G401 (cell line): ENCODE measurements at regions not wholly inside any gene's neighbourhood (a gene's known extent, or its start where the extent isn't known, plus 50 kb on each side); places are given as distances from the start of the nearest gene placed in this dataset.
"Not testable (repeated sequence)": the region's sequence is repeated elsewhere in the genome, so short reads cannot be mapped to it uniquely, and the experiment has no call there.

Experiments
- DNase-seq: peaks from one replicate; pipeline ENCODE4 v3.0.0-alpha.2; 2015; ENCODE audit warnings: low spot score
- in situ Hi-C: cut with HindIII; loops from 2 replicates; pipeline ENCODE4 v1.10.0; 2016; ENCODE audit warnings: low sequenced_read_pairs, mixed read lengths

- in situ Hi-C loops, result no loop called here
- no peak for DNase-seq
These were observed 439.5 kb upstream of the NRP1 start for GRCh38 chr10:33773886-33774480.

- in situ Hi-C loops, result no loop called here
- DNase-seq, result no peak
These were observed 438.7 kb upstream of the NRP1 start for GRCh38 chr10:33773253-33773573.

- no peak for DNase-seq
- in situ Hi-C loops, result no loop called here
These were observed 438.1 kb upstream of the NRP1 start for GRCh38 chr10:33772370-33773252.

- in situ Hi-C loops, DNase-seq: not testable (repeated sequence)
These were observed 437.4 kb upstream of the NRP1 start for GRCh38 chr10:33771856-33772255.

GRCh38 chr10:33764694-33765185 is 430.3 kb upstream of the NRP1 start:
- in situ Hi-C loops, result no loop called here
- DNase-seq, result no peak

- in situ Hi-C loops, result no loop called here
- no peak for DNase-seq
These were observed 425.8 kb upstream of the NRP1 start for GRCh38 chr10:33760056-33760943.

GRCh38 chr10:33759191-33759590 is 424.7 kb upstream of the NRP1 start:
- DNase-seq, result no peak
- in situ Hi-C loops, result no loop called here

GRCh38 chr10:33758299-33758698 is 423.8 kb upstream of the NRP1 start:
- DNase-seq, result no peak
- in situ Hi-C loops, result no loop called here

GRCh38 chr10:33754052-33754451 is 419.6 kb upstream of the NRP1 start:
- in situ Hi-C loops, result no loop called here
- DNase-seq, result no peak

GRCh38 chr10:33753389-33753788 is 418.9 kb upstream of the NRP1 start:
- in situ Hi-C loops, result no loop called here

GRCh38 chr10:33749790-33750189 is 415.3 kb upstream of the NRP1 start:
- DNase-seq, result no peak
- in situ Hi-C loops, result no loop called here

More at GRCh38 chr10:33753389-33753788, 418.9 kb upstream of the NRP1 start:
- no peak for DNase-seq

GRCh38 chr10:33749067-33749735 is 414.7 kb upstream of the NRP1 start:
- no peak for DNase-seq
- in situ Hi-C loops, result no loop called here

GRCh38 chr10:33746836-33747268 is 412.4 kb upstream of the NRP1 start:
- in situ Hi-C loops, result no loop called here

GRCh38 chr10:33746186-33746585 is 411.7 kb upstream of the NRP1 start:
- no peak for DNase-seq
- in situ Hi-C loops, result no loop called here

More at GRCh38 chr10:33746836-33747268, 412.4 kb upstream of the NRP1 start:
- DNase-seq, result no peak

- in situ Hi-C loops, result no loop called here
- no peak for DNase-seq
These were observed 409.0 kb upstream of the NRP1 start for GRCh38 chr10:33743429-33743857.

- in situ Hi-C loops, result no loop called here
- no peak for DNase-seq
These were observed 404.6 kb upstream of the NRP1 start for GRCh38 chr10:33739031-33739430.

GRCh38 chr10:33735464-33735923 is 401.0 kb upstream of the NRP1 start:
- in situ Hi-C loops, result no loop called here
- no peak for DNase-seq

- in situ Hi-C loops, result no loop called here
- no peak for DNase-seq
These were observed 400.1 kb upstream of the NRP1 start for GRCh38 chr10:33734393-33735155.
